Kidney epithelial cell (primary cell): ENCODE measurements at regions not wholly inside any gene's neighbourhood (a gene's known extent, or its start where the extent isn't known, plus 50 kb on each side); places are given as distances from the start of the nearest gene placed in this dataset.

Experiments used
- DNase-seq: peaks from one replicate; pipeline ENCODE4 v3.0.0-alpha.2; 2010; ENCODE audit warnings: low read depth
- H3K27me3 ChIP-seq: 2 replicates; pipeline ENCODE4 v1.6.0; 2011; ENCODE audit warnings: low read length; ENCODE audit not compliant: control insufficient read depth, insufficient read depth
- H3K36me3 ChIP-seq: 2 replicates; pipeline ENCODE4 v1.5.1; 2011; ENCODE audit warnings: low read length; ENCODE audit not compliant: control insufficient read depth, insufficient read depth
- H3K4me3 ChIP-seq: 2 replicates; pipeline ENCODE4 v1.5.1; 2011; ENCODE audit warnings: low read depth, mild to moderate bottlenecking, control low read depth, low read length
- TF ChIP-seq, protein P1 (sequence below): IDR thresholded peaks from 2 replicates; pipeline ENCODE4 v1.5.1; 2011; ENCODE audit warnings: mild to moderate bottlenecking, moderate library complexity, low read length, control low read depth, inconsistent platforms; ENCODE audit not compliant: insufficient read depth, poor library complexity, severe bottlenecking

DNA sequence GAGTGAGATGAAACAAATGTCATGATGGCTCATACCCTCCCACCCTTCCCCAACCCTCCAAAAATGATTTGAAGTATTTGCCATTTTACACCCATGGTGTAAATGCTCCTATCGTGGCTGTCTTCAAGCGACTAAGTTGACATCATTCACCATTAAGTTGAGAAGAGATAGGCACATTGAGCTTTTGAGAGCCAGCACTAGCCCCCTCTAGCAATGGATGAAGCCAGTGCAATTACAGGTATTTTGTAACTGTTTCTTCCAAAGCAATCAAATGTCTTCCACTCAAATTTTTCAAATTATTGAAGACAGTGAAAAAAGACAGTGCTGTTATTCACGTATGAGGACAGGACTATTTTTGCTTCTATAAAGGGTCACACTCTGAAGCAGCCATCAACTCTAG is 371.5 kb upstream of the KLF4 start:
- DNase-seq: no peak
- Histone ChIP-seq H3K4me3 (no peak overlapping the region), H3K27me3 (no peaks in the 10 kb centered on the region), H3K36me3 (no peaks in the 10 kb centered on the region)
- TF ChIP-seq, protein P1, sequence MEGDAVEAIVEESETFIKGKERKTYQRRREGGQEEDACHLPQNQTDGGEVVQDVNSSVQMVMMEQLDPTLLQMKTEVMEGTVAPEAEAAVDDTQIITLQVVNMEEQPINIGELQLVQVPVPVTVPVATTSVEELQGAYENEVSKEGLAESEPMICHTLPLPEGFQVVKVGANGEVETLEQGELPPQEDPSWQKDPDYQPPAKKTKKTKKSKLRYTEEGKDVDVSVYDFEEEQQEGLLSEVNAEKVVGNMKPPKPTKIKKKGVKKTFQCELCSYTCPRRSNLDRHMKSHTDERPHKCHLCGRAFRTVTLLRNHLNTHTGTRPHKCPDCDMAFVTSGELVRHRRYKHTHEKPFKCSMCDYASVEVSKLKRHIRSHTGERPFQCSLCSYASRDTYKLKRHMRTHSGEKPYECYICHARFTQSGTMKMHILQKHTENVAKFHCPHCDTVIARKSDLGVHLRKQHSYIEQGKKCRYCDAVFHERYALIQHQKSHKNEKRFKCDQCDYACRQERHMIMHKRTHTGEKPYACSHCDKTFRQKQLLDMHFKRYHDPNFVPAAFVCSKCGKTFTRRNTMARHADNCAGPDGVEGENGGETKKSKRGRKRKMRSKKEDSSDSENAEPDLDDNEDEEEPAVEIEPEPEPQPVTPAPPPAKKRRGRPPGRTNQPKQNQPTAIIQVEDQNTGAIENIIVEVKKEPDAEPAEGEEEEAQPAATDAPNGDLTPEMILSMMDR: no peak

DNA sequence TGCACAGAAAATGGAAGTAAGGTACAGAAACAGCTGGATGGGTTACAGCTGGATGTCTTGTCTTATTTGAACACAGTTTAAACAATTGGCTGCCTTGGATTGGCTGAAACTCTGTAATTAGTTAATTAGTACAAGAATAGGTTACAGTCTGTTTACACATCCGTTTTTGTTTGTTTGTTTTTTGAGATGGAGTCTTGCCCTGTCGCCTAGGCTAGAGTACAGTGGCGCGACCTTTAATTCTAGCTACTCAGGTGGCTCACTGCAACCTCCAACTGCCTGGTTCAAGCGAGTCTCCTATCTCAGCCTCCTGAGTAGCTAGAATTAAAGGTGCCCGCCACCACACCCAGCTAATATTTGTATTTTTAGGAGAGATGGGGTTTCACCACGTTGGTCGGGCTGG is 368.7 kb upstream of the KLF4 start:
- no peak for DNase-seq
- H3K4me3 ChIP-seq: no peak overlapping the region
- TF ChIP-seq, protein P1: no peak
- no peaks in the 10 kb centered on the region for H3K27me3 ChIP-seq
- no peaks in the 10 kb centered on the region for H3K36me3 ChIP-seq

DNA sequence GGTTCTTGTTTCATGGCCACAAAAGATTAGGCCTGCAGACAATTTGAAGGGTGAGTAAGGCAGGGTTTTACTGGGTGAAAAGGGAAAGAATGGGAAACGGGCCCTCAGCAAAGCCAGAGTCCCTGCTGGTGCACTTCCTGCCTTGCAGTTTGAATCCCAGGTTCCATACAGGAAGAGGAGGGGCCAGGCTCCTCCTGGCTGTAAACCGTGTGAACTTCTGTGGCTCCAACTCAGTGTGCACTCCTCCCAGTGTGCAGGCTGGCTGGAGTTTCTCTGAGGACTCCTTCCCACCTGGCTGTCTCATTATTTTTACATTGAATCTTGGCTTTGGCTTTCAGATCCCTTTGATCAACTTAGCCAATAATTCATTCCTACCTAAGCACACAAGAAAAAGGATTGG is 367.1 kb upstream of the KLF4 start:
- TF ChIP-seq, protein P1: no peak
- DNase-seq: no peak

DNA sequence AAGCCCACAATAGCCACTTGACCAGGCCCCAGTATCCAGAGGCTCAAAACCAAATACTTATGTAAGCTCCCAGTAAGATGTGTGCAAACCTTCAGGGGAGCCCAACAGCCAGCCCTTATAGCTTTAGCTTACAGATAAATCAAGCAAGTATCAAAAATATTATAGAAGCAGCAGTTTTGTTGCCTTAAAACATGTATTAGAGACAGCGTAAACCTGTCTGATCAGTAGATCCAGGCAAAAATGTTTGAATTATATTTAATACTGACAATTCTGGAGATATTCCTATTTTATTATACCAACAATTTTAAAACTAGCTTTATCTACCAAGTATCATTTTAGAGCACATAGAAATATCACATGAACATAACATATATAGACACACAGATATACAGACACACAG is 365.6 kb upstream of the KLF4 start:
- DNase-seq: no peak
- H3K36me3 ChIP-seq: no peaks in the 10 kb centered on the region
- no peaks in the 10 kb centered on the region for H3K27me3 ChIP-seq
- TF ChIP-seq, protein P1: no peak
- no peak overlapping the region for H3K4me3 ChIP-seq

More for the DNA sequence above, 367.1 kb upstream of the KLF4 start:
- no peaks in the 10 kb centered on the region for H3K27me3 ChIP-seq
- H3K36me3 ChIP-seq: no peaks in the 10 kb centered on the region
- no peak overlapping the region for H3K4me3 ChIP-seq

DNA sequence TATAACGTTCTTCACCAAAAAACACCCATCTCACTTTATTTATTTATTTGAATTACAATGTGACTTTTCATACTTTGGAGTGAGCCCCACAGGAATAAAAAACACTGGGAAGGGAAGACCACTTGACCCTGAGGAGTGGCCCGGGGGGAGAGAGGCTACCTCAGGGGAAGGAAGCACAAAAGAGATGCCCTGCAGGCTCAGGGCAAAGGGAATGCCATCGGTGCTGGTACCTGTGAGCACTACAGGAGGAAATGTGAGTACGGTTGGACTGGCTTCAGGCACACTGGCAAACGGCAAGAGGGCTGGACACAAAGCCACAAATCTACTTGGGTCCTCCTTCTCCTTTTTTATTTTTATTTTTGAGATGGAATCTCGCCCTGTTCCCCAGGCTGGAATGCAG is 363.9 kb upstream of the KLF4 start:
- no peak for DNase-seq
- TF ChIP-seq, protein P1: no peak

DNA sequence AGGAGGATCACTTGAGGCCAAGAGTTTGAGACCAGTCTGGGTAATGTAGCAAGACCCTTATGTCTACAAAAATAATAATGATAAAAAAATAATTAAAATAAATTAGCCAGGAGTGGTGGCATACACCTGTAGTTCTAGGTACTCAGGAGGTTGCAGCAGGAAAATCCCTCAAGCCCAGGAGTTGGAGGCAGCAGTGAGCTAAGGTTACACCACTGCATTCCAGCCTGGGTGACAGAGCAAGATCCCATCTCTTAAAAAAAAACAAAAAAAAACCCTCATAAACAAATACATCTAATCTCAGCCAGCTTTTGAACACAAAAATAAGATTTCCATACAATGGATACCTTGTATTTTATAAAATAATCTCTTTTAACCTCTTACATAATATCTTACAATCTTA is 363.3 kb upstream of the KLF4 start:
- TF ChIP-seq, protein P1: no peak
- no peak for DNase-seq
- Histone ChIP-seq H3K36me3 (no peaks in the 10 kb centered on the region), H3K27me3 (no peaks in the 10 kb centered on the region), H3K4me3 (no peak overlapping the region)

More for the DNA sequence above, 363.9 kb upstream of the KLF4 start:
- H3K36me3 ChIP-seq: no peaks in the 10 kb centered on the region
- no peaks in the 10 kb centered on the region for H3K27me3 ChIP-seq
- no peak overlapping the region for H3K4me3 ChIP-seq
